GM12873 (cell line): ENCODE measurements at regions not wholly inside any gene's neighbourhood (a gene's known extent, or its start where the extent isn't known, plus 50 kb on each side); places are given as distances from the start of the nearest gene placed in this dataset.

Experiments used
- TF ChIP-seq, protein P1 (sequence below): IDR thresholded peaks from 2 replicates; pipeline ENCODE4 v1.5.1; 2012; ENCODE audit warnings: low read depth, mild to moderate bottlenecking, moderate library complexity, low read length, control low read depth; ENCODE audit not compliant: insufficient read depth; ENCODE audit errors: missing control alignments

DNA sequence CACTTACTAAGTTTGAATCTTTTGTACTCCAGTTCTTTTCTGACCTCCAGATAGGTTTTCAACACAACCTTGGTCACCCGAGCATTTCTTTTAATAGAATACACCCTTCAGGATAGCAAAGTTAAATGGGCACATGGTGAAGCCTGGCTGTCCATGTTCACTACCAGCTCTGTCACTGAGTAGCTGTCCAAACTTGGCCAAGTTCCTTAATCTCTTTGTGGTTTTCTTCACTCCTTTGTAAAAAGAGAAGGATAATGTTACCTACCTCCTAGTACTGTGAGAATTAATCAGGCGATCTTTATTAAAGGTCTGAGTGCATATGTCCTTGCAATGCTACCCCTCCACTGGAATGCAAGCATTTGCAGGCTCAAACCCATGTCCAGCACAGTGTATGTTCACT, 128.1 kb upstream of the PTPRZ1 start:
- TF ChIP-seq, protein P1, sequence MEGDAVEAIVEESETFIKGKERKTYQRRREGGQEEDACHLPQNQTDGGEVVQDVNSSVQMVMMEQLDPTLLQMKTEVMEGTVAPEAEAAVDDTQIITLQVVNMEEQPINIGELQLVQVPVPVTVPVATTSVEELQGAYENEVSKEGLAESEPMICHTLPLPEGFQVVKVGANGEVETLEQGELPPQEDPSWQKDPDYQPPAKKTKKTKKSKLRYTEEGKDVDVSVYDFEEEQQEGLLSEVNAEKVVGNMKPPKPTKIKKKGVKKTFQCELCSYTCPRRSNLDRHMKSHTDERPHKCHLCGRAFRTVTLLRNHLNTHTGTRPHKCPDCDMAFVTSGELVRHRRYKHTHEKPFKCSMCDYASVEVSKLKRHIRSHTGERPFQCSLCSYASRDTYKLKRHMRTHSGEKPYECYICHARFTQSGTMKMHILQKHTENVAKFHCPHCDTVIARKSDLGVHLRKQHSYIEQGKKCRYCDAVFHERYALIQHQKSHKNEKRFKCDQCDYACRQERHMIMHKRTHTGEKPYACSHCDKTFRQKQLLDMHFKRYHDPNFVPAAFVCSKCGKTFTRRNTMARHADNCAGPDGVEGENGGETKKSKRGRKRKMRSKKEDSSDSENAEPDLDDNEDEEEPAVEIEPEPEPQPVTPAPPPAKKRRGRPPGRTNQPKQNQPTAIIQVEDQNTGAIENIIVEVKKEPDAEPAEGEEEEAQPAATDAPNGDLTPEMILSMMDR: no peak

- TF ChIP-seq, protein P1: no peak
These were observed 128.6 kb upstream of the PTPRZ1 start for GRCh38 chr7:121744319-121744718.

GRCh38 chr7:121741896-121742295, 131.1 kb upstream of the PTPRZ1 start:
- TF ChIP-seq, protein P1: no peak

DNA sequence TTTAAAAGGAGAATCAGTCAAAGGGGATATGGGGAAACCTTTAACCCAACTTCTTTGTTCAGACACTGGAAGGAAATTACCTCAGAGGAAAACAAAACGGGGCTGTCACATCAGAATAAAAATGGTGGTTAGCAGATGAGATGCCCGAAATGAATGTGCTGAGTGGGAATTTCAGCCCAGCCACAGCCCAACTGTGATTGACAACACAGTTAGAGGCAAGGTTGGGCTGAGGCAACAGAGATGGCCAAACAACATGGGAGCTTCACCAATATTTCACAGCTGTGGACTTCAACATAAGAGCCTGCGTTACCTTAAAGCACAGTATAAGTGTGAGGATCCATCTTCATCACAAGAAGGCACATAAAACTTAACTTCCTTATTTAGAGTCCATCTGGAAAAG, 133.5 kb upstream of the PTPRZ1 start:
- TF ChIP-seq, protein P1: no peak

DNA sequence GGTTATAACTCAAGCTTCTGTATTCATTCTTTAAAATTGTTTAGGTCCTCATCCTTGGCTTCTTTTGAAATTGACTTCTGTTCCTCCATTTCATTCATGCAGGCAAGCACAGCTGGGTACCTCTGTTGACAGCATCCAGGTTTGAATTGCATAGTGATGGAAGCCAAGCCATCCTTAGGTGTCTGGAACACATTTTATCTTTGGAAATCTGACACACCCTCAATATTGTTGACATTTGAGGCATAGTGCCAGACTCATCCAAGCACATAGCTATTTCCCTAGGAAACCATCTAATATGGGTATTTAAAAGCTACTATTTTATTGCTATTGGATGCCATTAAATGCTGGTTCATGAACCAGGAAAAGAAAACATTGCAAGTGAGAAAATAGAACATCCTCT, 142.1 kb upstream of the PTPRZ1 start:
- TF ChIP-seq, protein P1: no peak

GRCh38 chr7:121714559-121715303, 158.2 kb upstream of the PTPRZ1 start:
- TF ChIP-seq, protein P1: no peak

DNA sequence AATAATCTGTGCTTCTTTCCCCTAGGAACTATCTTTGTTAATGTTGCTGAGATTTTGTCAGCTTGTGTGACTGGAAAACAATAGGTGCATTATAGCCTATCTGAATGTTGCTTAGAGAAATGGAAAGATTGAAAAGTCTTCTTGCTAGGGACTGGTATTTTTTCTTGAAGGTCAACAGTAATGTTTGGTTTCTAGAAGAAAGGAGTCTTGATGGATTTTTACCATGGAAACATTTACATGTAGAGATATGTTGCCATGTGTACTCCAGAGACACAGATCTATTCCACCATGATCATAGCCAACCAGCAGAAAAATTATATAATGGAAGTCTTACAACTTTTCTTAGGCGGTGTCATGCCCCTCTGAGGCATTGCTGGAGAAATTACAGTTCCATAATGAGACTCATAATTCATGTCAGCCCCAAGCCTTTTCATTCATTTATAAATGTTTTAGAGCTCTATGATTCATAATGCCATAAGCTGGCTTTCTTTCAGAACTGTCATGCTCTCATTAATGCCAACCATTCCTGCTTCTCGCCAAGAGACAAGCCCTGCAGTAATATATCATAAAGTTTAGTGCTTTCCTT, 175.1 kb upstream of the PTPRZ1 start:
- TF ChIP-seq, protein P1: no peak
